ENCODE measurements at regions not wholly inside any gene's neighbourhood (a gene's known extent, or its start where the extent isn't known, plus 50 kb on each side); places are given as distances from the start of the nearest gene placed in this dataset.

DNA sequence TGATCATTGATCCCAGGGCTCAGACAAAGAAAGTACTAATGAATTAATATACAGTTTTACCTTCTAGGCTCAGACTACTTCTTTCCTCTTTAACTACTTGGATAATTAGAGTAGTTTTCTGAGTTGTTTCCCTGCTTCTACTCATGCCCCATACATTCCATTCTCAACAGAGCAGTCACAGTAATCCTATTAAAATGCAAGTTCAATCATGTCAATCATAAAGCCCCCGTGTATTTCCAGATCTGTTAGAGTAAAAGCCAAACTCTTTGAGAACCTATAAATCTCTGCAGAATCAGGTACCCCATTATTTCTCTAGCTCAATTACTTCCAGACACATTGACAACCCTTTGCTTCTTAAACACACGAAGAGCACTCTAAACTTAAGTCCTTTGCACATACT lies 242.1 kb upstream of the PRMT6 start:
- intact Hi-C loops (cut with DNase I; ENCODE audit: low total_unique reads) = no loop called here
- Histone ChIP-seq H3K27me3 (replicated peaks in 1 of 7) (no peaks in the 10 kb centered on the region), H3K27ac (no peak overlapping the region), H3K4me3 (no peak overlapping the region), H3K4me1 (no peaks in the 10 kb centered on the region), H3K36me3 (no peaks in the 10 kb centered on the region), H3K9me3 (peaks cover 0 to 10% (median 5%) of the 10 kb centered on the region in 8 donors)
- no peak for TF ChIP-seq POLR2A (IDR thresholded peaks at IDR 0.05)
- TF ChIP-seq, protein P1, sequence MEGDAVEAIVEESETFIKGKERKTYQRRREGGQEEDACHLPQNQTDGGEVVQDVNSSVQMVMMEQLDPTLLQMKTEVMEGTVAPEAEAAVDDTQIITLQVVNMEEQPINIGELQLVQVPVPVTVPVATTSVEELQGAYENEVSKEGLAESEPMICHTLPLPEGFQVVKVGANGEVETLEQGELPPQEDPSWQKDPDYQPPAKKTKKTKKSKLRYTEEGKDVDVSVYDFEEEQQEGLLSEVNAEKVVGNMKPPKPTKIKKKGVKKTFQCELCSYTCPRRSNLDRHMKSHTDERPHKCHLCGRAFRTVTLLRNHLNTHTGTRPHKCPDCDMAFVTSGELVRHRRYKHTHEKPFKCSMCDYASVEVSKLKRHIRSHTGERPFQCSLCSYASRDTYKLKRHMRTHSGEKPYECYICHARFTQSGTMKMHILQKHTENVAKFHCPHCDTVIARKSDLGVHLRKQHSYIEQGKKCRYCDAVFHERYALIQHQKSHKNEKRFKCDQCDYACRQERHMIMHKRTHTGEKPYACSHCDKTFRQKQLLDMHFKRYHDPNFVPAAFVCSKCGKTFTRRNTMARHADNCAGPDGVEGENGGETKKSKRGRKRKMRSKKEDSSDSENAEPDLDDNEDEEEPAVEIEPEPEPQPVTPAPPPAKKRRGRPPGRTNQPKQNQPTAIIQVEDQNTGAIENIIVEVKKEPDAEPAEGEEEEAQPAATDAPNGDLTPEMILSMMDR (IDR thresholded peaks at IDR 0.05 in 8 of 11, conservative IDR thresholded peaks at IDR 0.05 in 3 of 11) = no peak
- WGBS, 5 donors = 46 to 80% (median 60%) methylated on average over 2 of the region's 2 CpGs
- DNase-seq = no peak

DNA sequence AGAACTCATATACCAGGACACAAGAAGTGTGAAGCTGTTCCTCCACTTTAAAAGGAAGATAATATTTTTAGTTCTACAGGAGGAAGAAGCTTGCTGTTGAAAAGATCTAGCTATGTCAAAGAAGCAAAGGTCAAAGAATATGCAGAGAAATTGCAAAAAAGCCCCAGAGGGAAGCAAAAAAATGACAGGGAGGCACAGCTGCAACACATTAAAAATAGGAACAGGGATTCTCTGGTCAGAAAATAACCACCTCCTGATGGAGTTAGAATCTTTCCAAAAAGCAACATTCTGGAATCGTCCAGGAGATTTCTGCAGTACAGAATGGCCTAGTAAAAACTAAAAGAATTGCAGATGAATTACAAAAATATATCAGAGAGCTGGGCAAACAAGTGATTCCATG lies 238.9 kb upstream of the PRMT6 start:
- DNase-seq = no peak
- no peaks in the 10 kb centered on the region for H3K4me1 ChIP-seq
- no peaks in the 10 kb centered on the region for H3K36me3 ChIP-seq
- H3K4me3 ChIP-seq = no peak overlapping the region
- WGBS, 5 donors = 30 to 53% (median 35%) methylated on average over 1 of the region's 1 CpG
- TF ChIP-seq, protein P1 (IDR thresholded peaks at IDR 0.05 in 8 of 11, conservative IDR thresholded peaks at IDR 0.05 in 3 of 11) = no peak
- TF ChIP-seq POLR2A (IDR thresholded peaks at IDR 0.05) (no peak), POLR2AphosphoS5 (IDR thresholded peaks at IDR 0.05) (no peak)
- H3K27me3 ChIP-seq (replicated peaks in 1 of 7) = no peaks in the 10 kb centered on the region
- no peak overlapping the region for H3K27ac ChIP-seq
- peaks cover 0 to 4% (median under 1%) of the 10 kb centered on the region in 8 donors for H3K9me3 ChIP-seq
- intact Hi-C loops (cut with DNase I; ENCODE audit: low total_unique reads) = no loop called here

DNA sequence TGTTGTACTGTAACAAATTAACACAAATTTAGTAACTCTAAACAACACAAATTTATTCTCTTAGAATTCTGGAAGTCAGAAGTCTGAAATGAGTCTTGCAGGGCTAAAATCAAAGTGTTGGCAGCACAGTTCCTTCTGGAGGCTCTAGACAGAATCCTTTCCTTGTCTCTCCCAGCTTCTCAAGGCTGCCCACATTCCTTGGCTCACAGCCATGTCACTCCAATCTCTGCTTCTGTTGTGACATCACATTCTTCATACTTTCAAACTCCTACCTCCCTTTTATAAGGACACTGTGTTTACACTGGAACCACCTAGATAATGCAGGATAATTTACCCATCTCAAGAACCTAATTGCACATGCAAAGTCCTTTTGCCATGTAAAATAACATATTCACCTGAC lies 225.0 kb upstream of the PRMT6 start:
- H3K9me3 ChIP-seq = peaks cover 0 to 16% (median 4%) of the 10 kb centered on the region in 8 donors
- no peak for DNase-seq
- intact Hi-C loops (cut with DNase I; ENCODE audit: low total_unique reads) = no loop called here
- H3K36me3 ChIP-seq = no peaks in the 10 kb centered on the region
- no peaks in the 10 kb centered on the region for H3K27me3 ChIP-seq (replicated peaks in 1 of 7)
- no peak overlapping the region for H3K27ac ChIP-seq
- H3K4me1 ChIP-seq = no peaks in the 10 kb centered on the region
- TF ChIP-seq POLR2A (IDR thresholded peaks at IDR 0.05) (no peak), POLR2AphosphoS5 (IDR thresholded peaks at IDR 0.05) (no peak)
- TF ChIP-seq, protein P1 (IDR thresholded peaks at IDR 0.05 in 8 of 11, conservative IDR thresholded peaks at IDR 0.05 in 3 of 11) = no peak
- H3K4me3 ChIP-seq = no peak overlapping the region

DNA sequence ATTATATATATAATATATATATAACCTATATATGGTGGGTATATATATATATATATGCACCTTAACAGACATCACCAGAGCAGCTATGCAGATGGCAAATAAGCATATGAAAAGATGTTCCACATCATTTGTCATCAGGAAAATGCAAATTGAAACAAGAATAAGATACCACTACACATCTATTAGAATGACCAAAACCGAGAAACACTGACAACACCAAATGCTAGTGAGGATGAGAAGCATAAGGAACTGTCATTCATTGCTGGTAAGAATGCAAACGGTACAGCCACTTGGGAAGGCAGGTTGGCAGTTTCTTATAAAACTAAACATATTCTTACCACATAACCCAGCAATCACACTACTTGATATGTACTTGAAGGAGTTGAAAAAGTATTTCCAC lies 219.8 kb upstream of the PRMT6 start:
- Histone ChIP-seq H3K27ac (no peak overlapping the region), H3K9me3 (no peaks in the 10 kb centered on the region), H3K4me1 (no peaks in the 10 kb centered on the region), H3K4me3 (no peak overlapping the region), H3K27me3 (replicated peaks in 1 of 7) (no peaks in the 10 kb centered on the region), H3K36me3 (no peaks in the 10 kb centered on the region)
- DNase-seq = no peak
- WGBS, 5 donors = 56 to 72% (median 61%) methylated on average over 2 of the region's 2 CpGs
- intact Hi-C loops (cut with DNase I; ENCODE audit: low total_unique reads) = no loop called here
- no peak for TF ChIP-seq POLR2AphosphoS5 (IDR thresholded peaks at IDR 0.05)
- no peak for TF ChIP-seq POLR2A (IDR thresholded peaks at IDR 0.05)
- TF ChIP-seq, protein P1 (IDR thresholded peaks at IDR 0.05 in 8 of 11, conservative IDR thresholded peaks at IDR 0.05 in 3 of 11) = no peak
